ENCODE measurements at regions not wholly inside any gene's neighbourhood (a gene's known extent, or its start where the extent isn't known, plus 50 kb on each side); places are given as distances from the start of the nearest gene placed in this dataset.

- no peak for FAIRE-seq
Measured at GRCh38 chr6:119584088-119584487, 234.5 kb upstream of the MAN1A1 start.

GRCh38 chr6:119581220-119581619 lies 231.7 kb upstream of the MAN1A1 start:
- FAIRE-seq, result no peak

GRCh38 chr6:119575721-119576120 lies 226.2 kb upstream of the MAN1A1 start:
- FAIRE-seq, result no peak

- no peak for FAIRE-seq
Measured at GRCh38 chr6:119568580-119568979, 219.0 kb upstream of the MAN1A1 start.

- no peak for FAIRE-seq
Measured at GRCh38 chr6:119566546-119567260, 217.1 kb upstream of the MAN1A1 start.

GRCh38 chr6:119565893-119566292 lies 216.3 kb upstream of the MAN1A1 start:
- FAIRE-seq, result no peak

- FAIRE-seq, result no peak
Measured at GRCh38 chr6:119562168-119562567, 212.6 kb upstream of the MAN1A1 start.

- FAIRE-seq, result no peak
Measured at GRCh38 chr6:119559586-119559985, 210.0 kb upstream of the MAN1A1 start.

GRCh38 chr6:119557239-119557638 lies 207.7 kb upstream of the MAN1A1 start:
- no peak for FAIRE-seq

GRCh38 chr6:119552021-119552420 lies 202.5 kb upstream of the MAN1A1 start:
- no peak for FAIRE-seq

- FAIRE-seq, result no peak
Measured at GRCh38 chr6:119547024-119547423, 197.5 kb upstream of the MAN1A1 start.

- no peak for FAIRE-seq
Measured at GRCh38 chr6:119545245-119545644, 195.7 kb upstream of the MAN1A1 start.

GRCh38 chr6:119544325-119545175 lies 195.0 kb upstream of the MAN1A1 start:
- FAIRE-seq, result no peak

GRCh38 chr6:119543332-119543731 lies 193.8 kb upstream of the MAN1A1 start:
- FAIRE-seq, result no peak

- no peak for FAIRE-seq
Measured at GRCh38 chr6:119542037-119542436, 192.5 kb upstream of the MAN1A1 start.

- FAIRE-seq, result no peak
Measured at GRCh38 chr6:119541132-119541905, 191.8 kb upstream of the MAN1A1 start.

- FAIRE-seq, result no peak
Measured at GRCh38 chr6:119540417-119540816, 190.9 kb upstream of the MAN1A1 start.

- no peak for FAIRE-seq
Measured at GRCh38 chr6:119539066-119539746, 189.6 kb upstream of the MAN1A1 start.

GRCh38 chr6:119536666-119537065 lies 187.1 kb upstream of the MAN1A1 start:
- no peak for FAIRE-seq

GRCh38 chr6:119535332-119535731 lies 185.8 kb upstream of the MAN1A1 start:
- no peak for FAIRE-seq

- no peak for FAIRE-seq
Measured at GRCh38 chr6:119533603-119534279, 184.2 kb upstream of the MAN1A1 start.

- FAIRE-seq, result no peak
Measured at GRCh38 chr6:119527231-119527578, 177.6 kb upstream of the MAN1A1 start.
